ENCODE measurements at regions not wholly inside any gene's neighbourhood (a gene's known extent, or its start where the extent isn't known, plus 50 kb on each side); places are given as distances from the start of the nearest gene placed in this dataset.

DNA sequence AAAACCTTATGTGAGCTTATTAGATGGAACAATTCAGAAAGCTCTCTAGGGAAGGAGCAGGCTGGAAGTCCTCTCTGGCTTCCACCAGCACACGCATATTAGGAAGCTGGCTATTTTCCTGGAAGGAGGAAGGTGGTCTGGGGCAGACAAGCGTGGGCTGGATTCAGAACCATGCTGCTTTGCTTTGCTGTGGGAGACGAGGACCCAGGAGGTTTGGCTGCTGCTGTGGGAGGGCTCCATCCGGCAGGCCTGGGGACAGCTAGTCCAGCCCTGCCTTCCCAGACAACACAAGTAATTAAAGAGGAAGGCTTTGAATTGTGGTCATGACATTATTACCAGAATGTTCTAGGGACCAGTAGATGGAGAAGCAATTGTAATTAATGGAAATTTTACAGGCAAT is 238.8 kb upstream of the MYT1L start:
- Histone ChIP-seq H3K9ac (ENCODE audit: low read length) (no peak overlapping the region), H3K27me3 (ENCODE audit: low read depth, low read length) (no peaks in the 10 kb centered on the region)
- TF ChIP-seq, protein P1, sequence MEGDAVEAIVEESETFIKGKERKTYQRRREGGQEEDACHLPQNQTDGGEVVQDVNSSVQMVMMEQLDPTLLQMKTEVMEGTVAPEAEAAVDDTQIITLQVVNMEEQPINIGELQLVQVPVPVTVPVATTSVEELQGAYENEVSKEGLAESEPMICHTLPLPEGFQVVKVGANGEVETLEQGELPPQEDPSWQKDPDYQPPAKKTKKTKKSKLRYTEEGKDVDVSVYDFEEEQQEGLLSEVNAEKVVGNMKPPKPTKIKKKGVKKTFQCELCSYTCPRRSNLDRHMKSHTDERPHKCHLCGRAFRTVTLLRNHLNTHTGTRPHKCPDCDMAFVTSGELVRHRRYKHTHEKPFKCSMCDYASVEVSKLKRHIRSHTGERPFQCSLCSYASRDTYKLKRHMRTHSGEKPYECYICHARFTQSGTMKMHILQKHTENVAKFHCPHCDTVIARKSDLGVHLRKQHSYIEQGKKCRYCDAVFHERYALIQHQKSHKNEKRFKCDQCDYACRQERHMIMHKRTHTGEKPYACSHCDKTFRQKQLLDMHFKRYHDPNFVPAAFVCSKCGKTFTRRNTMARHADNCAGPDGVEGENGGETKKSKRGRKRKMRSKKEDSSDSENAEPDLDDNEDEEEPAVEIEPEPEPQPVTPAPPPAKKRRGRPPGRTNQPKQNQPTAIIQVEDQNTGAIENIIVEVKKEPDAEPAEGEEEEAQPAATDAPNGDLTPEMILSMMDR (IDR thresholded peaks at IDR 0.05; ENCODE audit: low read depth, low read length): no peak
- no peak for TF ChIP-seq EZH2phosphoT487 (IDR thresholded peaks at IDR 0.05; ENCODE audit: low read depth)

DNA sequence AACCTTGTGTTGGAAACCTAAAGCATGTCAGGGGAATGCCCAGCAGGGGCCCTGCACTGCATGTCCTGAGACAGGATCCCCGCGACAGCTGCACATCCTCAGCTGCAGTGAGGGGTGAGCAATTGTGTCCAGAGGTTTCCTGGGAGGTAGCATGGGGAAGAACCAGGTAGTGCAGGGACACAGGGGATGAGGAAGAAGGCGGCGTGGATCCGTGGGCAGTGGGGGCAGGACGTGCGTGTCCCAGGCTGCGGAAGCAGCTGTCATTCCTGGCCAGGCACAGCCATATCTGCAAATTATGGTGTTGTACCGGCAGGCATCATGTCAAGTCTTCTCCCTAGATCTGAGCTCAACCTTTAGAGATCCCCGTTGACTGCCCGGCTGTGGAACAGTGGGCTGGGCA is 238.2 kb upstream of the MYT1L start:
- no peak overlapping the region for H2AFZ ChIP-seq (ENCODE audit: low read depth, low read length)
- no peak overlapping the region for H3K27ac ChIP-seq (ENCODE audit: low read length)
- no peak overlapping the region for H3K4me2 ChIP-seq (ENCODE audit: low read length)
- TF ChIP-seq, protein P1 (IDR thresholded peaks at IDR 0.05; ENCODE audit: low read depth, low read length): no peak
- TF ChIP-seq EZH2phosphoT487 (IDR thresholded peaks at IDR 0.05; ENCODE audit: low read depth): no peak
- no peak overlapping the region for H3K4me3 ChIP-seq (ENCODE audit: low read length)
- H3K36me3 ChIP-seq (replicated peaks; ENCODE audit: low read depth, low read length): no peaks in the 10 kb centered on the region
- no peaks in the 10 kb centered on the region for H3K27me3 ChIP-seq (ENCODE audit: low read depth, low read length)
- H3K9me3 ChIP-seq (ENCODE audit: insufficient read depth, low read length): peaks cover 6% of the 10 kb centered on the region; the same call in 1 of the 2 replicates
- H4K20me1 ChIP-seq (ENCODE audit: insufficient read depth, low read length): no peaks in the 10 kb centered on the region
- no peaks in the 10 kb centered on the region for H3K79me2 ChIP-seq (ENCODE audit: low read length)
- H3K4me1 ChIP-seq (ENCODE audit: low read length): no peaks in the 10 kb centered on the region
- no peak overlapping the region for H3K9ac ChIP-seq (ENCODE audit: low read length)

More for the DNA sequence above, 238.8 kb upstream of the MYT1L start:
- Histone ChIP-seq H3K9me3 (ENCODE audit: insufficient read depth, low read length) (peaks cover 6% of the 10 kb centered on the region; the same call in 1 of the 2 replicates), H3K27ac (ENCODE audit: low read length) (no peak overlapping the region), H2AFZ (ENCODE audit: low read depth, low read length) (no peak overlapping the region), H3K79me2 (ENCODE audit: low read length) (no peaks in the 10 kb centered on the region), H3K4me2 (ENCODE audit: low read length) (no peak overlapping the region), H3K4me3 (ENCODE audit: low read length) (no peak overlapping the region), H3K36me3 (replicated peaks; ENCODE audit: low read depth, low read length) (no peaks in the 10 kb centered on the region), H3K4me1 (ENCODE audit: low read length) (no peaks in the 10 kb centered on the region), H4K20me1 (ENCODE audit: insufficient read depth, low read length) (no peaks in the 10 kb centered on the region)

DNA sequence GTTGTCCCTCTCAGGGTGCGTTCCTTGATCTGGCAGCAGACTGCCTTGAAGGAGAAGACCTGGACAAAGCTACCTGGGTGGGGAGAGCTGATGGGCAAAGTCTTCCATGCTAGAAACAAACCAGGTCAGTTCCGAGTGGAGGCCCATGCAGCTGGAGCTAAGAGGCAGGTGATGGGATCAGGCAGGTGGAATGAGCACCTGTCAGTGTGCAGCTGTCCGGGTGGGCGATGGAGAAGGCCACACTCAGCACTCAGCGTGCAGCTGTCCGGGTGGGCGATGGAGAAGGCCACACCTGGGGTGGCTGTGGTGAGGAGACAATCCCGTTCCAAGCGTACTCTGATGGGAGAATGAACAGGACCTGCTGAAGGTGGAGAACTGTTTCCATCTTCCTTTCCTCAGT is 237.3 kb upstream of the MYT1L start:
- H3K9ac ChIP-seq (ENCODE audit: low read length): no peak overlapping the region
- TF ChIP-seq, protein P1 (IDR thresholded peaks at IDR 0.05; ENCODE audit: low read depth, low read length): no peak
- no peak for TF ChIP-seq EZH2phosphoT487 (IDR thresholded peaks at IDR 0.05; ENCODE audit: low read depth)
- 0 out of 2 replicates have a peak, but pooled peaks cover under 1% of the 10 kb centered on the region for H3K9me3 ChIP-seq (ENCODE audit: insufficient read depth, low read length)
- H3K27me3 ChIP-seq (ENCODE audit: low read depth, low read length): no peaks in the 10 kb centered on the region
- H3K4me2 ChIP-seq (ENCODE audit: low read length): no peak overlapping the region
- H2AFZ ChIP-seq (ENCODE audit: low read depth, low read length): no peak overlapping the region
- H3K79me2 ChIP-seq (ENCODE audit: low read length): no peaks in the 10 kb centered on the region
- H4K20me1 ChIP-seq (ENCODE audit: insufficient read depth, low read length): no peaks in the 10 kb centered on the region
- H3K4me1 ChIP-seq (ENCODE audit: low read length): no peaks in the 10 kb centered on the region
- H3K27ac ChIP-seq (ENCODE audit: low read length): no peak overlapping the region
- H3K4me3 ChIP-seq (ENCODE audit: low read length): no peak overlapping the region
- H3K36me3 ChIP-seq (replicated peaks; ENCODE audit: low read depth, low read length): no peaks in the 10 kb centered on the region

DNA sequence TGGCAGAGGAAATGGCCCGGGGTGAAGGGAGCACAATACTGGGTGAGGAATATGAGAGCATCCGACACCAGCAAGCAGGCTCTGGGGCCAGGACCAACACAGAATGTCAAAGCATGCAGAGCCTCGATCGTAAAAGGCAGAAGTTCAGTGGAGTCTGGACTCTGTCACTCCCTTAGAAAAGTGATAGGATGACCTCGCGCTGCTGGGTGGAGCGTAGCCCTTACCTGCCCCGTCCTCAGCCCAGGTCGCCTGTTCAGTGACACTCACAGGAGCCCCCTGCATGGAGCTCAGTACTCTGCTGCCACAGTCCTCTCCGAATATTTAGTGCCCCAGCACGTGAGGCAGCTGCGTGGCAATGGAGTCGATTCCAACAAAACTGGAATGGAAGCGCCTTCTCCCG is 236.7 kb upstream of the MYT1L start:
- Histone ChIP-seq H3K9ac (ENCODE audit: low read length) (no peak overlapping the region), H3K4me2 (ENCODE audit: low read length) (no peak overlapping the region), H3K79me2 (ENCODE audit: low read length) (no peaks in the 10 kb centered on the region), H3K9me3 (ENCODE audit: insufficient read depth, low read length) (no peaks in the 10 kb centered on the region), H3K27me3 (ENCODE audit: low read depth, low read length) (no peaks in the 10 kb centered on the region), H3K36me3 (replicated peaks; ENCODE audit: low read depth, low read length) (no peaks in the 10 kb centered on the region), H3K27ac (ENCODE audit: low read length) (no peak overlapping the region), H3K4me1 (ENCODE audit: low read length) (no peaks in the 10 kb centered on the region), H2AFZ (ENCODE audit: low read depth, low read length) (no peak overlapping the region), H4K20me1 (ENCODE audit: insufficient read depth, low read length) (no peaks in the 10 kb centered on the region), H3K4me3 (ENCODE audit: low read length) (no peak overlapping the region)
- TF ChIP-seq, protein P1 (IDR thresholded peaks at IDR 0.05; ENCODE audit: low read depth, low read length): no peak
- no peak for TF ChIP-seq EZH2phosphoT487 (IDR thresholded peaks at IDR 0.05; ENCODE audit: low read depth)
